ENCODE measurements at regions not wholly inside any gene's neighbourhood (a gene's known extent, or its start where the extent isn't known, plus 50 kb on each side); places are given as distances from the start of the nearest gene placed in this dataset.
A peak's percentile ranks its signal among the peaks of the same experiment; 100 is the strongest.

DNA sequence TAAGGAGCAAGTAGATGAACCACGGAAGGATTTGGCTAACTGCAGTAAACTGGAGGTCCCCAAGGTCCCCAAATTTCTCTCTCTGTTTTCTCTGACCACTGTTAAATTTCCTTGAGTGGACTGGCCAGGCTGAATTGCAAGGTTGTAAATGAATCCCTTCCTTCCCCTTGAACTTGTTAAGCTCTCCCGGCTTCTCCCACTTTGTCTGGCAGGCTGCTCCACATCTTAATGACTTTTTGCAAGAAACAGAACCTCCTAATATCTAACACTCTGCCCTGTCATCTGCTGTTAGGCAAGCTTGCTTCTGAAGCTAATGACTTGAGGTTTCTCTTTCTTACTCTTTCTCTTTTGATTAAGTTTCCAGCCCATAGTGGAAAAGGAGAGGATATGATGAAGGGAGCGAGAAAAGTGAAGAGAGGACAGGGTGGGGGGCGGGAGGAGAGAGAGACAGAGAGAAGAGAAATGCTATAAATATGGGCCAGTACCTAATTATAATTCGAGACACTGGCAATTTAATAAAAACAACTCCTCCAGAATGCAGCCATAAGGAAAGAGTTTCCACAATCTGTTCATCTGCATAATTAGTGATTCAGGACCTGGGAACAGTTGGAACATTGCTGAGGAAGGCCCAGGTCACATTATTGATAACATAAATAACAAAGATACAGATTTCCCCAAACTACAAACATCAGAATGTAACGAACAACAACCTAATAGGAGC, 437.3 kb upstream of the MPDZ start:
- DNase-seq (ENCODE audit: low read depth), result no peak

DNA sequence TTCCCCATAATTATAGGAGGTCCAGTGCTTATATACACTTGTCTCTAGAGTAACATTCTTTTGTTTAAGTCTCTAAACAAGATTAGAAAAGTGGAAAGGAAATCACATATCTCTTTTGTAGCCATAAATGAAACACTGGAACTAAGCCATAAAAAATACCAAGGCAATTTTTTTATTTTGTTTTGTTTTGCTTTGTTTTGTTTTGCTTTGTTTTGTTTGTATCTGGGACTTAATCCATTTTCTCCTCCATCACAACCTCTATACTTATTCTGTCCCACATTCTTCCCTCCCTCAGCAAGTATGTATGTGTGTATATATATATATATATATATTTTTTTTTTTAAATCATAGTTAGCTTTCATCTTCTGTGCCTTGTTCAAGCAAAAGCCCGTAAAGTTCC, 436.6 kb upstream of the MPDZ start:
- no peak for DNase-seq (ENCODE audit: low read depth)

DNA sequence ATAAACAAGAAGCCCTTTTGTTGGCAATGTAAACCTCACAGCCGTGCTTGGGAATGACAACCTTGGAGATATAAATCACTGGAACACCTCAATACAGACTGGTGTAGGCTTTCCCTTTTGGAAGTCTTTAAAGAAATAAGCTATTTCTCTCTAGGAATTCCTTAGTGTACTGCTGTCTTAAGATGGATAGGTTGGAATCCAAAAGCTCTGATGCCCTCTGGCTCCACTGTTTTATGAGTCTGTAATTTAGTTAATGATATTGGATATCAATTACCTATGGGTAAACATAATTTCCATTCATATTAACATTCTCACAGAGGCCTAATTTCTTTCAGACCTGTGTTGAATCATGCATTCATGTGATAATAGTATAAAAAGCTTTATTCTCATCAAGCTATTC, 435.9 kb upstream of the MPDZ start:
- DNase-seq (ENCODE audit: low read depth), result no peak

DNA sequence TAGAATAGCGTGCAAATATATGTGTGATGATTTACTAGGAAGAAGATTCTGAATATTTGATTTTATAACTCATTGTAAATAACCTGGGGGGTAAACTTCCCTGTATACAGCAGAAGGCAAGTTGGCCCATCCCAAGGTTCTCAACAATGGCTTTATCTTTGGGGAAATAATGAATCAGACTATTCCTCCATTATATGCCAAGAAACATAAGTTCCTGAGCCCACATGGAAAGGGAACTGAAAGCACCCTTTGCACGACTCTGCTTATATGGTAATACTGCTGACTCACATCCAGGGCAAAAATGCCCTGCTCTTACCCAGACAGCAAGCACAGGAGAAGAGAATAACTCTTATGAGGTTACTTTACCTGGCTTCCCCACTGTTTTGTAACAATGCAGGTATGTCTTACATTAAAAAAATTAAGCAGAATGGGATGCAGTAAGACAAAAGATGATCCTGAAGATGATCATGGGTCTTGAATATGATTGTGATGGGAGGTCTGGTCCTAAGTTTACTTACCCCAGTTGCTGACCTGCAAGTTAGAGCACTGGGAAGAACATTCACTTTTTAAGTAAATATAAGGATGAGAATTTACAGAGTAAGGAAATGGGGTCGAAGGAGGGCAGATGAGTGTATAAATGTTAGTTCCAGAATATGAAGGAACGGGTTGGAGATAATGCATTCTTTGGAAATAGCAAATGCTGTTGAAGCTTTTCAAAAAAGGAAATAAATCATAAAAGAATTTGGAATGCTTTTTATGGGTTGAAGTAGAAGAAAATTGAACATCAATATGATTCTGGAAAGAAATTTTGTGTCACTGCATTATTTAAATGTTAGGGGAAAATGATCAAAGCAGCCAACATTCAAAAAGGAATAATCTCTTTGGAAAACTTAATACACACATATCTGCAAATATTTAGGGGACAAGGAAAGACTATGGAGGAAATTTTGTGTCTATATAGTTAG, 428.4 kb upstream of the MPDZ start:
- DNase-seq (ENCODE audit: low read depth), result peak; percentile 43

DNA sequence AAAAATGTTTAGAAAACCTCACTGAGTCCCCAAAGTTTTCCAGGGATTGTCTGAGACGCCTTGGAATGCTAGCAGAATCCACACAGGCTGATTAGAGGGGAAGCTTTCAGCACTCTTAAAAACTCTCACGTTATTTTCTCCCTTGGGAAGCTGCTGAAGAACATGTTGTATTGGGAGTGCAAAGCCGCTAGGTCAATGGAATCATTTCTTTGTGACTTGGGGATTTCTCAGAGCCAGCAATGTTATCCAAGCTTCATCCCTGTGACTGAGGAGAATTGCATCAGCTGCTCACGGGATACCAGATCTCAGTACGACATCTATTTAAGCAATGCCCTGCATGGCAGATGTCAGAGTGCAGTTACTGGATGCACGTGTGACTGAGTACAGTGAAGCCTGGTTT, 426.4 kb upstream of the MPDZ start:
- DNase-seq (ENCODE audit: low read depth), result peak; percentile 82

DNA sequence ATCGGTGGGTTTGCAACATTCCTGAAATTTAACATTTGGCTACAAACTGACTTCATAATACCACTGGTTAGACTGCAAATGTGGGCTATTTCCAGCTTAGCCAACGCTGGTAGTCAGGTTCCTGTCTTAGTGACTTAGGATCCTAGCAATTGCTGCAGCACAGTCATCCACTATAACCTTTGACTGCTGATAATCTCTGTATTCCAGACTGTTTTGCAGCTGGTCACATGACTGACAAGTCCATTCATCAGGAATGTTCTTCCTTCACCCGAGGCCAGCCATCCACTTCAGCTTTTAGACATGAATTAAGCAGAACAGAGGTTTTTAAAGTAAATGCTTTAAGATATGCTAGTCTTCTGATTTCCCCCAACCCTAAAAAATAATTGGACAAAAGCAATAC, 425.9 kb upstream of the MPDZ start:
- DNase-seq (ENCODE audit: low read depth), result no peak

DNA sequence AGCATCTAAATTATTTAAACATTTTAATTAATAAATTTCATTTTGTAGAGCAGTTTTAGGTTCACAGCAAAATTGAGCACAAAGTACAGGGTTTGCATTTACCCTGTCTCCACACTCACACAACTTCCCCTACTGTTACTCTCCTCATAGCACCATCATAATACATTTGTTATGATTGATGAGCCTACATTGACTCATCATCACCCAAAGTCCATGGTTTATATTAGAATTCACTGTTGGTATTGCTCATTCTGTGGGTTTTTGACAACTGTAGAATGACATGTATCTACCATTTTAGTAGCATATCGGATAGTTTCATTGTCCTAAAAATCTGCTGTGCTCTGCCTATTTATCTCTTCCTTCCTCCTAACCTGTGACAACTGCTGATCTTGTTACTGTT, 411.1 kb upstream of the MPDZ start:
- DNase-seq (ENCODE audit: low read depth), result peak; percentile 25

DNA sequence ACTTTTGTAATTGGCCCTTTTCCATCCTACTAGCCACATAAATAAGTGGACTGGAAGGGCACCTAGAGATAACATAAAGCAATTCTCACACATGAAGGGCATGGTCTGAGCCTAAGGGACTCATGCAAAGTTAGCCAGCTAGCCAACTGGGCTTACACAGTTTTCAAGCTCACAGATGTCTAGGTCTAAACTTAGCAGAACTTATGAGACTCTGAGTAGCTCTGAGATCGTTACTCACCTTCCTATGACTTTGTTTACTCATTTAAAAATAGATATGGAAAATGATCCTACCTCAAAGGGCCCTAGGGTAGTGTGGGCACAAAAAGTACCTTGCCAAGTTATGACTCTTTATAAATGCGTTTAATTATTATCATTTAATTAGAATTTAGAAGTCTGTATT, 410.4 kb upstream of the MPDZ start:
- no peak for DNase-seq (ENCODE audit: low read depth)

DNA sequence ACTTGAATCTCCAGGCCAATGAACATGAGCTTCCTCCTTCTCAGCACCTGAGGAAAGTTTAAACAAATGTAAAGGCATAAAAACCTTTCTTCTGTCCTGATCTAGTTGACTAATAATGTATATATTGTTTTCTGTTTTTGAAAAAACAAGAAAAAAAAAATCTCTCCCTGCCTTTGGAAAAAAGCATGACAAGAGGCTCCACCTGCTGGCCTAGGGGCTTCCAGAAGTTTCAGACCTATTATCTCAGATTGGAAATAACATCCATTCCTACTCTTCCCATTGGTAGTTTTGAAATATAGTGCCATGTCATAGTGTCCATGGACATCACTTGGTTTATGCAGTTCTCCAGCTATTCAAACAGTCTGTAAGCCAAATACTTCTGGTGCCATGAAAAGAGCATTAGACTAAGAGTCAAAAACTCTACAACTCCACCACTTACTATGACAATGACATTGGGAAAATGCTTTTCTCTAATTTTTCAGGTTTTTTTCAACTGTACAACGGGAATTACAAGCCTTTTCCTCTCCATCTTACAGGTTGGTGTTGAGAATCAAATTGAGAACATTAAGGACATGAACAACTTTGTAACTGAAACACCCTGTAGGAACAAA, 409.6 kb upstream of the MPDZ start:
- no peak for DNase-seq (ENCODE audit: low read depth)

DNA sequence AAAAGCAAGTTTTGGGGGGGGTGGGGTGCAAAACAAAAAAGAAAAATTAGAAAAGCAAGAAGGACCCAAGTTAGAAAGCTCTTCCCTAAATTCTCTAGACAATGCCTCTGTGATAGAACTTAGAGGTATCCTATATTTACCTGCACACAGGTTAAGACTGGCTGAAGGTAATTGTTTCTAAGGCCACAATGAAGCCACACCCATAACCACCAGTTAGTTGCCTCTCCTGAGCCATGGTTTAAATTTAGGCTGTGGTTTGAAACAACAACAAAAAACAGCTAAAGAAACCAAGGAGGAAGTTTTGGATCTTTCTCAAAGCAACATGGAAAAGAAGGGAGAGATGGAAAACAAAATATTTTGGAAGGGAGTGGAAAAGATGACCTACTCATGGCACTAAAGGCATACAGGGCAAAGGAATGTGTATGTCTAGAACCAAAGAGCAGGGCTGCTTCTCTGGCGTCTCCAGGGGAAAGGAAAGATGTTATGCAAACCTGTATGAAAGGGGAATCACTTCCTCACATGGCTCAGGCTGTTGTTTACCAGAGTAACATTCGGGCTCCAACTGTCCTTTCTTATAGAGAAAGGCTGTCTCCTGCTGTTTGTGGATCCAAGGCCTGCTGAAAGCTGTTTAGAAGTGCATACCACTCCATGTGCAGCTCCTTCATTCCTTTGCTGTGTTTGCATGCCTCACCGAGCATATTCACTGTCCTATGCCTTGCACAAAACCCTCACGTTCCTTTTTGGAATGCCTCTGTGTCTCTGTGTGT, 408.9 kb upstream of the MPDZ start:
- DNase-seq (ENCODE audit: low read depth), result no peak

DNA sequence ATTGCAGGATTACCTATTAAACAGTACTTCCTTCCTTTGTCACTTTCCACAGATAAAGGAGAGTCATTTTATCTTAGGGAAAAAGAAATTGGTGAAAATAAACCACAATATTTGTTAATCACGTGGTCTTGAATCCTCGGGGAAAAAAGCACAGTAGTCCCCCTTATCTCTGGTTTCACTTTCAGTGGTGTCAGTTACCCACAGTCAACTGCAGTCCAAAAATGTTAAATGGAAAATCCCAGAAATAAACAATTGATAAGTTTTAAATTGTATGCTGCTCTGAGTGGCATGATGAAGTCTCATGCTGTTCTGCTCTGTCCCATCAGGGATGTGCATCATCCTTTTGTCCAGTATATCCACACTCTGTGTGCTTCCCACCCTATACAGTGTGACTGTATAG, 405.2 kb upstream of the MPDZ start:
- DNase-seq (ENCODE audit: low read depth), result no peak

DNA sequence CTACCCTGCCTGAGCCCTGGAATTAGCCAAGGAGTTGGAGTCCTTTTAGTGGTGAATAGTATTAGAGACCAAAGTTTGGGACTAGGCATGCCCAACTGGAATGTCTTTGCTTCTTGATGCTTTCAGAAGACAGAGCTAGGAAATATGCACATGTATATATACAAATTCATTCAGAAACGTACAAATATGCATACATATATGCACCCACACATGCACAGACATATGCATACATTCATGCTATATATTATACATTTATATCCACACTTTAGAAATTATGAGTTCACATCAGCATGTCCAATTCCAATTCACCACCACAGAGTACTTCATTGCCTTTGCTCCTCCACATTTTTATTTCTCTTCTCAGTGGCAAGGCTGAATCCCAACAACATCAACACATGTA, 398.3 kb upstream of the MPDZ start:
- no peak for DNase-seq (ENCODE audit: low read depth)

DNA sequence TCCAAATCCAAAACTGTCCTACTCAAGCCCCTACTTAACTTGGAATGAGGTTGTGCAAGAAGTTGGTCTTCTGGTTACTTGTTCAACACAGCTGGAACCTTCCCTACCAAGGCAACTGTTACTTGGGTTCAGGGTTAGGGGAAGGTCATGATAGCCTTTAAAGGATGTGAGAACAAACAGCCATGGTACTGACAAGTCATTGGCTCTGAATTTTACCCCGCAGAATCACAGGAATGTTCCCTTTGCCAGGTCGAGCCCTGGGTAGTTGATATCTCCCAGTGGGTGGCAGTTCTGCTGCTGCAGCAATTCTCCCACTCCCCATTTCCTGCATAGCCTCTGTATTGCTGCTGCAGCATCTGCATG, 396.1 kb upstream of the MPDZ start:
- no peak for DNase-seq (ENCODE audit: low read depth)

DNA sequence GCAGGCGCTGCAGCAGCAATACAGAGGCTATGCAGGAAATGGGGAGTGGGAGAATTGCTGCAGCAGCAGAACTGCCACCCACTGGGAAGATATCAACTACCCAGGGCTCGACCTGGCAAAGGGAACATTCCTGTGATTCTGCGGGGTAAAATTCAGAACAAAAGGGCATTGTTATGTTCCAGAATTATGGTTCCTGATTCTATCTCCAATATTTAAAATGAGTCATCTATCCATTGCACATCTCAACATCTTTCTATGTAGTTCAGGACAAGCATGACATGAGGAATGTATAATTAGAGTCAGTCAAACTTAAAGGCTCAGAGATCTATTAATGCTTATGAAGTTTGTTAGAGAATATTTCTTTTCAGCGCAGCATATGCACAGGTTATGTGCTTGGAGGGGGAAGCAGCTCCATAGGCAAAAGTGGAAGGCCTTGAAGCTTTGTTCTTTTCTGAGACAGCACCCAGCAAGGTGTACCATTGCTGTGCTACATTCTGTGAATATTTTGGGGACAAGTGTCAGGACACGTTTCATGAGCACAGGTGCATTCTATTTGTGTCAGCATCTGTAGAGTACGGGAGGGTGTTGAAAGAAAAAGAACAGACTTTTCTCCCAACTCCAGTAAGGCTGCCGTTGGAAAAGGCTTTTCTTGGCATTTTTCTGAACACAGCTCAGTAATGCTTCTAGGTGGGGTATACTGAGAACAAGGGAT, 395.6 kb upstream of the MPDZ start:
- DNase-seq (ENCODE audit: low read depth), result no peak

DNA sequence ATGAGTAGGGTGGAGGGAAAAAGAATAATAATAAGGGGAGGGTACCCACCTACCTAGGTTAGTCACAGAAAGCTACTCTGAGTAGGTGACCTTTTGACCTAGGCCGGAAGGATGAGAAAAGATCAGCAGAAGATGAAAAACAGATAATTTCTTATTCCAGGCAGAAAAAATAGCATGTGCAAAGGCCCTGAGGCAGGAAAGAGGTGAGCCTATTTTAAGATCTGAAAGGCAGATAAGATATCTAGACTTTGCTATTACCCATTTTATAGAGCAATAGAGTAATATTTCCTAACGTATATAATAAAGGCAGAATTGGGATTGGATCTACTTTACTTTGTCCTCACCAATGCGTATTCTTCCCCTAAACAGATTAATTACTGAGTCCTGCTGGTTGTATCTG, 393.9 kb upstream of the MPDZ start:
- DNase-seq (ENCODE audit: low read depth), result no peak

DNA sequence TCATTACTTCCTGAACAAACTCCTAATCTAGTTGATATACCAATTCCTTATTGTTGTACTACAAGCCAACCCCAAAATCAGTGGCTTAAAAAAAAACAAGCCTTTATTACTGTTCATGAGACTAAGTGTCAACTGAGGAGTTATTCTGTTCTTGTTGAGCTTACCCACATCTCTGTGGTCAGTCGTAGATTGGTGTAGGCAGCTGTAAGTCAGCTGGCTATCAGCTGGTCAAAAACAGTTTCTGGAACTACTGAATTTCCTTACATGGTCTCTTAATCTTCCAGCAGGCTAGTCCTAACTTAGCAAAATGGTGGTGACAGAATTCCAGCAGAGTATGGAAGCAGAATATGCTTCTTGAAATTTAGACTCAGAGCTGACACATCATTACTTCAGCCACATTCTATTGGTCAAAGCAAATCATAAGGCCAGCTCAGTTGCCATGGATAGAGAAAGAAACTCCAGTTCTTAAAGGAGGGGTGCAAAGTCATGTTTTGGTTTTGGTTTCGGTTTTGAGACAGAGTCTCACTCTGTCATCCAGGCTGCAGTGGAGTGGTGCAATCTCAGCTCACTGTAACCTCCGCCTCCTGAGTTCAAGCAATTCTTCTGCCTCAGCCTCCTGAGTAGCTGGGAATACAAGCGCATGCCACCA, 386.1 kb upstream of the MPDZ start:
- peak; percentile 25 for DNase-seq (ENCODE audit: low read depth)

DNA sequence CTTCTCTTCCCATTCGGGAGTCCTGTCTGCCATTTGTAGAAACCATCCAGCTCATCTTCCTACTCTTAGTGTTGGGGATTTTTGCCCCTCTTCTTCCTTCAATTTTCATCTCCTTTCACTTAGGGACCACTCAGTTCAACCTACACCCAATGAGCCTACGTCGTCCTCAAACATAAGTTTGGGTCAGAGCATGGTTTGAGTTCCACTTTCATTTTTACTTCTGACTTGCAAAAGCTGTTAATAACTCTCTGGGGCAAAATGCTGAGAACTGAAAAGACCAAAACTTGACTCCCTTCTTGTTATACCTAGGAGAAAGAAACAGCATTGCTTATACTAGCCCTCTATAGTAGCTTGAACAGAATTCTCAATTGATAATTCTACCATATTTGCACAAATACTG, 381.5 kb upstream of the MPDZ start:
- DNase-seq (ENCODE audit: low read depth), result no peak

DNA sequence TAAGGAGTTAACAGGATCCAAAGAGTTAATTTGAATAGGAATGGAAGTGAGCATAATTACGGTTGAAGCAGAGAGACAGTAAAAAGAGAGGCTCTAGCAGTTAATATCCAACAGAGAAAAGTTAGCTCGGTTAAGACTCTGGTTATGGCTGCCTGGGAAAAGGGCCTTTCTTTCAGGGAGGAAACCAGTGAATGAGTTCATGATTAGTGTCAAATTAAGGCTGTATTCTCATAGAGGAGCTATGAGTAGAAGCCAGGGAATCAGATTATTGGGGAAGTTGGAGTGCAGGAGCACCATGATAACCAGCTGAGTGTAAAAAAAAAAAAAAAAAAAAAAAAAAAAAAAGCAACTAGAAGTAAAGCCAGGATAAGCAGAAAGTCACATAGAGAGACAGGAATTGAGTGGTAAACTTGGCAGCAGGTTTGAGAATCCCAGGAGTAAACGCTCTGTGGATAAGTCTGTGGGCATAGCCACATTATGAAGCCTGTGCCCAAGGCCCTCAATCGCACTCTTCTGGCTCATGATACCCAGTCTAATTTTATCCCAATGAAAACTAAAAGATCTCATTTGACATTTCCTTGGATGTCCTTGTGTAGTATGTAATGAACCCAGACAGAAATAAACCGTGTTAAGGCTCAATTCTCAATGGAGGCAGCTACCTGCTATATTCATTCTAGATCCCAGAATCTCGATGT, 372.6 kb upstream of the MPDZ start:
- no peak for DNase-seq (ENCODE audit: low read depth)

DNA sequence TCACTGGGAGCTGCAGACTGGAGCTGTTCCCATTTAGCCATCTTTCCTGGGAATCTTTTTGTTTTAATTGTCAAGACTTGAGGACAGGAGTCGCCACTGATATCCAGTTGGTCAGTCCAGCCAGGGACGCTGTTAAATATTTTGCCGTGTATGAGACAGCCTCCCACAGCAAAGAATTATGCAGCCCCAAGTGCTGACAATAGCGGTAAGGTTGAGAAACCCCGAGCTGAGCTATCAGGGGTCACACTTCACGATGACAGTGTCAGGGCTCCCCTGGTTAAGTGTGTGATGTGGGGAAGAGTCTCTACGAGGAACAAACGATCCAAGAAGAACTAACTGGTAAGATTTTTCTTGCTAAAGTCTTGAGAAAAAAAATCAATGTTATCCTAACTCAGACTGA, 372.0 kb upstream of the MPDZ start:
- no peak for DNase-seq (ENCODE audit: low read depth)

DNA sequence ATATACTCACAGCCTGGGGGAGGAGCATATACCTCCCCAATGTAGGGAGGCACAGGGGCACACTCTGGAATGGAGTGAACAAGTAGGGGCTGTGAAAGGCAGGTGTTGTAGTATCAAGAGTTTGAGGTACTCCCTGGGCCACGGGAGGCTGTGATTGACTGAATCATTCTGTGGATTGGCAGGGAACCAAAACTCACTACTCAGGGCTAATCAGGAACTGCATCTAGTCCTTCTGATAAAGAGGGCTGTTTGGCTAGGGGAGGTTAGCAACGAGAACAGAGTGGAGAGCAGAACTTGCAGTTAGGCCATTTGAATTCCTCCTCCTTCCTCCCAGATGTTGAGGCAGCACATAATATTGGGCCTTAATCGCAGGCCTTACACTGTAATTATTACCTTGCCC, 369.2 kb upstream of the MPDZ start:
- DNase-seq (ENCODE audit: low read depth), result no peak

DNA sequence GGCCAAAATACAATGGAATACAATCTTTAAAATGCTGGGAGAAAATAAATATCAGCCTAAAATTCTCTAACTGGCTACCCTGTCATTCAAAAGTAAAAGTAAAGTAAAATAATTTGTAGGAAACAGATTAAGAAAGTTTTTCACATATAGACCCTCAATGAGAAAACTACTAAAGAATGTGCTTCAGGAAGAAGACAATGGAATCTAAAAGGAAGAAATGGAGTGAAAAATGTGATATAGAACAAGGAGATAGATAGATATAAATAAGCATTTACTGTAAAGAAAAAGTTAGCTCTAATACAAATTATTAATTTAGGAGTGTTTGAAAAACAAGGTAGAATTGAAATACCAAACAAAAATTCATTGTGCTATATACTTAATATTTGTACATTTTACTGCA, 368.6 kb upstream of the MPDZ start:
- no peak for DNase-seq (ENCODE audit: low read depth)

Measured in stromal cell of bone marrow (primary cell).